ENCODE measurements at regions not wholly inside any gene's neighbourhood (a gene's known extent, or its start where the extent isn't known, plus 50 kb on each side); places are given as distances from the start of the nearest gene placed in this dataset.

DNA sequence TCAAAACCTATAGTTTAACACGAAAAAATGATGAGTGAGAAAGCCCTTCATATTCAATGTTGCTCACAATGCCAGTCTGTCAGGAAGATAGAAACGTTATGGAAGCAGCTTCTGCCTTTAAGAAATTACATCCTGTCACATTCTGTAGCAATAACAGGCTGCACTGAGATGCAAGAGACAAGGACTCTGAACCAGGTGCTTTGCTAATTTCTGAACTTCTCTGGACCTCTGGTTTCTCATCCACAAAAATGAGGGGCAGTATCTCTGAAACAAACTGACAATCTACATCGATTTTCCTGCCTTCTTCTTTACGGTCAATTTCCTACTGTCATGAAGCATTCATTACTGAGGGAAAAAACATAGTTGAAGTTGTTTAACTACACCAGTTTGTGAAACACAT lies 234.0 kb downstream of the SNX13 start:
- no peaks in the 10 kb centered on the region for H3K36me3 ChIP-seq (ENCODE audit: low read length)
- no peak overlapping the region for H2AFZ ChIP-seq (ENCODE audit: low read depth, low read length, severe bottlenecking)
- H3K9ac ChIP-seq (ENCODE audit: low read length) = no peak overlapping the region
- H3F3A ChIP-seq (ENCODE audit: insufficient read depth) = no peaks in the 10 kb centered on the region
- no peak overlapping the region for H3K4me2 ChIP-seq (ENCODE audit: low read depth, low read length, poor library complexity, severe bottlenecking)
- no peaks in the 10 kb centered on the region for H4K20me1 ChIP-seq (ENCODE audit: low read depth, low read length)
- no peaks in the 10 kb centered on the region for H3K79me2 ChIP-seq (ENCODE audit: insufficient read depth, low read length)
- no peaks in the 10 kb centered on the region for H3K9me2 ChIP-seq (replicated peaks; ENCODE audit: insufficient read depth, low read length)
- no peak overlapping the region for H3K27ac ChIP-seq (ENCODE audit: low read depth, low read length)
- TF ChIP-seq, protein P1, sequence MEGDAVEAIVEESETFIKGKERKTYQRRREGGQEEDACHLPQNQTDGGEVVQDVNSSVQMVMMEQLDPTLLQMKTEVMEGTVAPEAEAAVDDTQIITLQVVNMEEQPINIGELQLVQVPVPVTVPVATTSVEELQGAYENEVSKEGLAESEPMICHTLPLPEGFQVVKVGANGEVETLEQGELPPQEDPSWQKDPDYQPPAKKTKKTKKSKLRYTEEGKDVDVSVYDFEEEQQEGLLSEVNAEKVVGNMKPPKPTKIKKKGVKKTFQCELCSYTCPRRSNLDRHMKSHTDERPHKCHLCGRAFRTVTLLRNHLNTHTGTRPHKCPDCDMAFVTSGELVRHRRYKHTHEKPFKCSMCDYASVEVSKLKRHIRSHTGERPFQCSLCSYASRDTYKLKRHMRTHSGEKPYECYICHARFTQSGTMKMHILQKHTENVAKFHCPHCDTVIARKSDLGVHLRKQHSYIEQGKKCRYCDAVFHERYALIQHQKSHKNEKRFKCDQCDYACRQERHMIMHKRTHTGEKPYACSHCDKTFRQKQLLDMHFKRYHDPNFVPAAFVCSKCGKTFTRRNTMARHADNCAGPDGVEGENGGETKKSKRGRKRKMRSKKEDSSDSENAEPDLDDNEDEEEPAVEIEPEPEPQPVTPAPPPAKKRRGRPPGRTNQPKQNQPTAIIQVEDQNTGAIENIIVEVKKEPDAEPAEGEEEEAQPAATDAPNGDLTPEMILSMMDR (IDR thresholded peaks at IDR 0.05; ENCODE audit: insufficient read depth, low read length, poor library complexity, severe bottlenecking) = no peak
- TF ChIP-seq EZH2phosphoT487 (conservative IDR thresholded peaks at IDR 0.05; ENCODE audit: low read length) = no peak
- no peaks in the 10 kb centered on the region for H3K27me3 ChIP-seq (ENCODE audit: low read length)
- H3K9me3 ChIP-seq (ENCODE audit: insufficient read depth, low read length) = no peaks in the 10 kb centered on the region
- H3K4me3 ChIP-seq (ENCODE audit: insufficient read depth, low read length, poor library complexity, severe bottlenecking) = no peak overlapping the region

DNA sequence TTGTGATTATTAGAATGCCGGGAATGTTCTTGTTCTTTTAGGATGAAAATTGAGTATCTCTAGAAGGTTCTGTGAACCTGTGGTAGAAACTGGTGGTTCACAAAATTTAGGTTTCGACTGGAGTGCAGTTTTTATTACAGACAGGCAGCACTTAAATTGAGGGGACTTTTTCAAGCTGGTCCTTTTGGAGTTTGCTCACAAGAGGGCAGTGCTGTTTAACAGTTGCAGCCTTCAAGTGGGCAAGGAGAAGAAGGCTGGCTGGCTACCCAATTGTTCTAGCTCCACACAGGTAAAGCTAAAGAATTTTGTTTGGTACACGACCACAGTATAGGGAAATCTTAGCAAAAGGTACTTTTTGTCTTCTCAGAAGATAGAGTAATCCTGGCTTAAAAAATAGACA lies 233.6 kb downstream of the SNX13 start:
- no peaks in the 10 kb centered on the region for H3K36me3 ChIP-seq (ENCODE audit: low read length)
- H3K4me3 ChIP-seq (ENCODE audit: insufficient read depth, low read length, poor library complexity, severe bottlenecking) = no peak overlapping the region
- no peaks in the 10 kb centered on the region for H3K9me3 ChIP-seq (ENCODE audit: insufficient read depth, low read length)
- H3K79me2 ChIP-seq (ENCODE audit: insufficient read depth, low read length) = no peaks in the 10 kb centered on the region
- no peak overlapping the region for H3K9ac ChIP-seq (ENCODE audit: low read length)
- no peak overlapping the region for H2AFZ ChIP-seq (ENCODE audit: low read depth, low read length, severe bottlenecking)
- H3K9me2 ChIP-seq (replicated peaks; ENCODE audit: insufficient read depth, low read length) = no peaks in the 10 kb centered on the region
- TF ChIP-seq EZH2phosphoT487 (conservative IDR thresholded peaks at IDR 0.05; ENCODE audit: low read length) = no peak
- TF ChIP-seq, protein P1 (IDR thresholded peaks at IDR 0.05; ENCODE audit: insufficient read depth, low read length, poor library complexity, severe bottlenecking) = peak; percentile 60
- no peaks in the 10 kb centered on the region for H4K20me1 ChIP-seq (ENCODE audit: low read depth, low read length)
- H3K27ac ChIP-seq (ENCODE audit: low read depth, low read length) = no peak overlapping the region
- H3K4me2 ChIP-seq (ENCODE audit: low read depth, low read length, poor library complexity, severe bottlenecking) = no peak overlapping the region
- no peaks in the 10 kb centered on the region for H3F3A ChIP-seq (ENCODE audit: insufficient read depth)
- no peaks in the 10 kb centered on the region for H3K27me3 ChIP-seq (ENCODE audit: low read length)

DNA sequence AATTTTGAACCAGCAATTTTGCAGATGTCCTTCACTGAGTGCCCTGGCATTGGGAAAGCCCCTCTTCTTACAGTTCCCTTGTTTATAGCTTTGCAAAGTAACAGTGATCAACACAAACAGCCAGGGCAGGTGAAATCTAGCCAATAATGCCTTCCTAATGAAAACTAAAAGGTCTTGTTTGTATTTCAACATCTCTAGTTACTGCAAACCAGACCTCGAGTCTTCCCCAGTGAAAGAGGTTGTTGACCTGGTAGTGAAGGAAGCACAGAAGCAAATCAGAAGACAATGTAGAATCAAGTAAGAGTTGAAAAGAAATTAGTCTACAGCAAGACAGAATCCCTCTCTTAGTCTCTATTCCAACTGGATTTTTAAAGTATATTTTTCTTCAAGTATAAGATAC lies 231.2 kb downstream of the SNX13 start:
- Histone ChIP-seq H3K4me3 (ENCODE audit: insufficient read depth, low read length, poor library complexity, severe bottlenecking) (no peak overlapping the region), H3K36me3 (ENCODE audit: low read length) (no peaks in the 10 kb centered on the region), H3F3A (ENCODE audit: insufficient read depth) (no peaks in the 10 kb centered on the region), H2AFZ (ENCODE audit: low read depth, low read length, severe bottlenecking) (no peak overlapping the region), H3K9me3 (ENCODE audit: insufficient read depth, low read length) (no peaks in the 10 kb centered on the region), H3K27me3 (ENCODE audit: low read length) (no peaks in the 10 kb centered on the region), H3K4me2 (ENCODE audit: low read depth, low read length, poor library complexity, severe bottlenecking) (no peak overlapping the region), H3K9ac (ENCODE audit: low read length) (no peak overlapping the region), H3K9me2 (replicated peaks; ENCODE audit: insufficient read depth, low read length) (no peaks in the 10 kb centered on the region), H3K27ac (ENCODE audit: low read depth, low read length) (no peak overlapping the region), H3K79me2 (ENCODE audit: insufficient read depth, low read length) (no peaks in the 10 kb centered on the region), H4K20me1 (ENCODE audit: low read depth, low read length) (no peaks in the 10 kb centered on the region)
- no peak for TF ChIP-seq EZH2phosphoT487 (conservative IDR thresholded peaks at IDR 0.05; ENCODE audit: low read length)
- TF ChIP-seq, protein P1 (IDR thresholded peaks at IDR 0.05; ENCODE audit: insufficient read depth, low read length, poor library complexity, severe bottlenecking) = no peak
